B cell (primary cell): ENCODE measurements at regions not wholly inside any gene's neighbourhood (a gene's known extent, or its start where the extent isn't known, plus 50 kb on each side); places are given as distances from the start of the nearest gene placed in this dataset.

Experiments used
- CTCF ChIP-seq: fragments of 200-600 bp; IDR thresholded peaks from one replicate; pipeline ENCODE4 v1.8.0; 2022; ENCODE audit warnings: antibody characterized with exemption, mild to moderate bottlenecking
- EZH2 ChIP-seq: IDR thresholded peaks from 2 replicates; pipeline ENCODE4 v1.6.1; 2012; ENCODE audit warnings: borderline replicate concordance, low read depth, mild to moderate bottlenecking, moderate library complexity, low read length; ENCODE audit not compliant: insufficient read depth, poor library complexity, severe bottlenecking

GRCh38 chr7:116380025-116380424, 119.5 kb upstream of the CAV2 start:
- no peak for TF ChIP-seq CTCF
- TF ChIP-seq EZH2 = no peak
